Gastrocnemius medialis (tissue), 4 donors: ENCODE measurements at regions not wholly inside any gene's neighbourhood (a gene's known extent, or its start where the extent isn't known, plus 50 kb on each side); places are given as distances from the start of the nearest gene placed in this dataset.
"Not testable (repeated sequence)": the region's sequence is repeated elsewhere in the genome, so short reads cannot be mapped to it uniquely, and the experiment has no call there.

Source experiments
- ATAC-seq, 2 donors: fragments of 150-250 bp; one replicate each; pipeline ENCODE4 v1.9.1; 2016
- DNase-seq, 2 donors: peaks; one replicate each; pipeline ENCODE4 v3.0.0-alpha.2; 2019
- H3K27ac ChIP-seq, 4 donors: fragments of 200-600 bp; sonication (generic); 1 replicate in 1 of 4; 2 replicates in 3 of 4; pipeline ENCODE4 v1.5.1; 2016 to 2018; ENCODE audit warnings: mild to moderate bottlenecking in 2 of 4, moderate library complexity in 1 of 4
- H3K27me3 ChIP-seq, 3 donors: fragments of 200-600 bp; sonication (generic) in 2 of 3; 1 replicate in 1 of 3; 2 replicates in 2 of 3; pipeline versions ENCODE4 v1.5.1 to v1.6.0; 2016 to 2019; ENCODE audit warnings: mild to moderate bottlenecking in 1 of 3, moderate library complexity in 1 of 3
- H3K36me3 ChIP-seq, 2 donors: fragments of 200-600 bp; sonication (generic) in 1 of 2; one replicate each; pipeline ENCODE4 v1.5.1; 2017 to 2018
- H3K4me1 ChIP-seq, 2 donors: fragments of 200-600 bp; sonication (generic) in 1 of 2; one replicate each; pipeline ENCODE4 v1.5.1; 2016 to 2017; ENCODE audit warnings: mild to moderate bottlenecking in 2 of 2
- H3K4me3 ChIP-seq, 4 donors: fragments of 200-600 bp; sonication (generic) in 3 of 4; 1 replicate in 1 of 4; 2 replicates in 3 of 4; pipeline ENCODE4 v1.5.1; 2016 to 2019; ENCODE audit warnings: mild to moderate bottlenecking in 2 of 4
- H3K9me3 ChIP-seq, 3 donors: fragments of 200-600 bp; sonication (generic) in 2 of 3; 1 replicate in 1 of 3; 2 replicates in 2 of 3; pipeline ENCODE4 v1.5.1; 2016 to 2019
- CTCF ChIP-seq, 5 experiments: fragments of 450-650 bp in 3 of 5; fragments of 200-600 bp in 2 of 5; sonication (generic) in 2 of 5; IDR thresholded peaks in 4 of 5; conservative IDR thresholded peaks in 1 of 5; 1 replicate in 4 of 5; 2 replicates in 1 of 5; pipeline ENCODE4 v1.5.1; 2016 to 2019; ENCODE audit warnings: antibody characterized with exemption in 5 of 5, mild to moderate bottlenecking in 3 of 5, moderate library complexity in 3 of 5
- POLR2A ChIP-seq, 2 donors: fragments of 450-650 bp; IDR thresholded peaks; one replicate each; pipeline ENCODE4 v1.6.1; 2017; ENCODE audit warnings: antibody characterized with exemption in 2 of 2, mild to moderate bottlenecking in 2 of 2, moderate library complexity in 2 of 2
- in situ Hi-C, 4 donors: fragments of 200-750 bp; cut with MboI; loops; one replicate each; pipeline versions ENCODE4 v1.15.0 to v1.8.0; 2017; ENCODE audit warnings: low sequenced_read_pairs in 4 of 4
- intact Hi-C: fragments of 100-400 bp; cut with DNase I; formaldehyde crosslinking; loops from one replicate; pipeline ENCODE4 v1.15.1; 2023; ENCODE audit warnings: low total_unique reads

GRCh38 chr6:135608031-135608430 is 110.5 kb upstream of the AHI1 start:
- H3K27ac ChIP-seq, result no peak overlapping the region
- no peak for DNase-seq
- H3K9me3 ChIP-seq, result no peaks in the 10 kb centered on the region
- H3K4me1 ChIP-seq, result no peaks in the 10 kb centered on the region
- ATAC-seq, result no peak
- H3K4me3 ChIP-seq, result no peak overlapping the region
- TF ChIP-seq POLR2A (IDR thresholded peaks at IDR 0.05), result no peak
- TF ChIP-seq CTCF (IDR thresholded peaks at IDR 0.05 in 4 of 5, conservative IDR thresholded peaks at IDR 0.05 in 1 of 5), result no peak
- intact Hi-C loops (no loop called here), in situ Hi-C loops (no loop called here)
- no peaks in the 10 kb centered on the region for H3K27me3 ChIP-seq
- no peaks in the 10 kb centered on the region for H3K36me3 ChIP-seq

GRCh38 chr6:135610192-135610591 is 112.7 kb upstream of the AHI1 start:
- H3K4me1 ChIP-seq, H3K9me3 ChIP-seq, DNase-seq, in situ Hi-C loops, H3K4me3 ChIP-seq, H3K27me3 ChIP-seq, H3K36me3 ChIP-seq, H3K27ac ChIP-seq, intact Hi-C loops, ATAC-seq: not testable (repeated sequence)

GRCh38 chr6:135616655-135617054 is 119.1 kb upstream of the AHI1 start:
- no peak for DNase-seq
- TF ChIP-seq POLR2A (IDR thresholded peaks at IDR 0.05) (no peak), CTCF (IDR thresholded peaks at IDR 0.05 in 4 of 5, conservative IDR thresholded peaks at IDR 0.05 in 1 of 5) (no peak)
- Histone ChIP-seq H3K27ac (no peak overlapping the region), H3K4me3 (no peak overlapping the region), H3K36me3 (no peaks in the 10 kb centered on the region), H3K4me1 (no peaks in the 10 kb centered on the region), H3K27me3 (no peaks in the 10 kb centered on the region), H3K9me3 (no peaks in the 10 kb centered on the region)
- ATAC-seq, result no peak
- in situ Hi-C loops (no loop called here), intact Hi-C loops (no loop called here)

DNA sequence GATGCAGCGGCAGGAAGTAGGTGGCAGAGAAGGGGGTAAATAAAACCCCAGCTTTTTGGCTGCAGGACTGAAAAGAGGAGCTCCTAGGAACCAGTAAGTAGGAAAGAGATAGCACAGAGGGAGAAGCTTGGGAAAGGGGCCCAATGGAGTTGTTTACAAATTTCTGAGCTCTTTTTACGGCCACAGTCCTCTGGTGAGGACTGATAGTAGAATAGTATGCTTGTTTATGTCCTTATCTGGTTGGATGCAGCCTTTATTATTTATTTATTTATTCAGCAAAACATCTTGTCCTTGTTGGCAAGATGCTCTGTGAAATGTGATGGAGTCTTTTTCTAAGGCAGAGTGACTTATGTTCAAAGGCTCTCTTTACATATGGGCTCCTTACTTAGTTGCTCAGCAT is 119.7 kb upstream of the AHI1 start:
- Histone ChIP-seq H3K9me3 (no peaks in the 10 kb centered on the region), H3K27me3 (no peaks in the 10 kb centered on the region), H3K36me3 (no peaks in the 10 kb centered on the region), H3K4me3 (no peak overlapping the region), H3K27ac (no peak overlapping the region), H3K4me1 (no peaks in the 10 kb centered on the region)
- in situ Hi-C loops (no loop called here), intact Hi-C loops (no loop called here)
- TF ChIP-seq POLR2A (IDR thresholded peaks at IDR 0.05), result no peak
- TF ChIP-seq CTCF (IDR thresholded peaks at IDR 0.05 in 4 of 5, conservative IDR thresholded peaks at IDR 0.05 in 1 of 5), result no peak
- ATAC-seq (no peak), DNase-seq (no peak)

DNA sequence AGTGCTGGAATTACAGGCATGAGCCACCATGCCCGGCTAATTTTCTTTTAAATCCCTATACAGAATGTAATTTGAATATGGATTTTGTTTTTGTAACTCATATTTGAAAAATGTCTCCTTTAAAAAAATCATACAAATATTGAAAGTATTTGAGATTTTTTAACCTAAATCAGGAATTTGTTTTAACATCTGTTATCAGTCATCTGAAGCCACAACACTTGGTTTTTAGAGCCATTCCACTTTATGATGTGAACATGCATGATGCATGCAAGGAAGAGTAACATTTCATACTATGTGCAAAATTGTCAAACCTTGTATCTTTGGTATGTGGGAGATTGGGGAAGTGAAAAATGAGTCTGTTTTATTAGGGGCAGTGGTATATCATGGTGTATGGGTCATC is 124.5 kb upstream of the AHI1 start:
- in situ Hi-C loops (no loop called here), intact Hi-C loops (no loop called here)
- DNase-seq (no peak), ATAC-seq (no peak)
- H3K27ac ChIP-seq, result no peak overlapping the region
- no peak overlapping the region for H3K4me3 ChIP-seq
- H3K36me3 ChIP-seq, result no peaks in the 10 kb centered on the region
- TF ChIP-seq POLR2A (IDR thresholded peaks at IDR 0.05), result no peak
- no peak for TF ChIP-seq CTCF (IDR thresholded peaks at IDR 0.05 in 4 of 5, conservative IDR thresholded peaks at IDR 0.05 in 1 of 5)
- H3K9me3 ChIP-seq, result no peaks in the 10 kb centered on the region
- H3K4me1 ChIP-seq, result no peaks in the 10 kb centered on the region
- H3K27me3 ChIP-seq, result no peaks in the 10 kb centered on the region
